HG03135 (cell line): ENCODE measurements at regions not wholly inside any gene's neighbourhood (a gene's known extent, or its start where the extent isn't known, plus 50 kb on each side); places are given as distances from the start of the nearest gene placed in this dataset.

ENCODE experiments used
- ATAC-seq: cut with Tn5 transposase; IDR thresholded peaks from one replicate; pipeline ENCODE4 v1.9.1; 2021; ENCODE audit warnings: mild to moderate bottlenecking, moderate library complexity; ENCODE audit not compliant: unreplicated experiment

DNA sequence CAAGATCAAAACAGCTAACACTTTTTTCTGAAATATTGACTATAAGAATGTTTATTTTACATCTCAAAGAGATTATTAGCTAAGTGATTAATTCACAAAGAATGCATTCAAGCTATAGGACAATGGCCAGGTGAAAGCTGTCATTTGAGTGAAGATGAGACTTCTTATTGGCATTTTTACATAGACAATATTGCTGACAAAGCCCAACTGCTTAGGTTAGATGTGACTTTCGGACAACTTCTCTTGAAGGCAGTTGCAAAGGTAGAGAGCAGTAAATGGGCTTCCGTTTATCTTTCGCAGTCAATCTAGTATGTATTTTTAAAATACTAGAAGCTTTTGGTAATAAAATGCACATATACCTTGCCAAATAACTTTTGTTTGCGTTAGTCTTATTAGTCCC, 1041.3 kb downstream of the AMY1C start:
- ATAC-seq = no peak

DNA sequence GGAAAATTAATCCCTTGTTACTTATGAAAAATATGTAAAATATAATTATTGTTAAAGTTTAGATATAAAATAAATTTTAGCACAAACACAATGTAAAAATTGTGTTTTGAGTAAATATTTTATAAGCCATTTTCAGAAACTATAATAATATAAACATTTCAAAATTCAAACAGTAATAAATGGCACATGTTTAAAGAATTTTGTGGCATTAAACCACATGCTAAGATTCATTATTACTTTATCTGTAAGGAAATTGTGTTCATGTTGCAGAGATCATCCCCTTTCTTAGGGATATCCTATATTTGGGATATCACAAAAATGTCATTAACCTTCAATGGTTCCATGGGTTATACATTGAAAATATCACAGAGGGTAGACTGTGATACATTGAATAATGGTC, 1044.3 kb downstream of the AMY1C start:
- no peak for ATAC-seq

DNA sequence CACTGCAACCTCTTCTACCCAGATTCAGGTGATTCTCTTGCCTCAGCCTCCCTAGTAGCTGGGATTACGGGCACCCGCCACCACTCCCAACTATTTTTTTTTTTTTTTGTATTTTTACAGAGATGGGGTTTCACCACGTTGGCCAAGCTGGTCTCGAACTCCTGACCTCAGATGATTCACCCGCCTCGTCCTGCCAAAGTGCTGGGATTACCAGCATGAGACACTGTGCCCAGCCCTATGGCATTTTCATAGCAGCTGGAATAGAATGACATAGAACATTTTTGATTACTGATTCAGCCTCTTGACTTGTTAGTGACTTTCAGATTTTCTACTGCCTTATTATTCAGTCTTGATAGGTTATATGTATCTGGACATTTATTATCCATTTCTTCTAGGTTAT, 1046.2 kb downstream of the AMY1C start:
- no peak for ATAC-seq

DNA sequence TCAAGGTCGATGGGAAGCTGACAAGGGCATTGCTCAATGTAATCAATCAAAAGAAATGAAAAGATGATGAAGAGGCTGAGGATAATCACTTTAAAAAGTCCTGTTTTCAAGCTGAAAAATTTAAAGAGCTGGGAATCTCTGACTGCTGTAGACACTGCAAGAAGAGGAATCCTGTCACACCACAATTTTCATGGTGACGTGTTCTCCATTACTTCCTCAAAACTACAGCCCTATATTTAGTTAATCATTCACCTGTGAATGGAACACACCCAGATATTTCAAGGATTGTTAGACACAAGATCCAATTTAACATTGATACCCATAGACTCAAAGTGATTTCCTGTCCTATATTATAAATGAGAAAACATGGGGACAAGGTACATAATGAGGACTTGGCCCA, 1048.3 kb downstream of the AMY1C start:
- no peak for ATAC-seq

DNA sequence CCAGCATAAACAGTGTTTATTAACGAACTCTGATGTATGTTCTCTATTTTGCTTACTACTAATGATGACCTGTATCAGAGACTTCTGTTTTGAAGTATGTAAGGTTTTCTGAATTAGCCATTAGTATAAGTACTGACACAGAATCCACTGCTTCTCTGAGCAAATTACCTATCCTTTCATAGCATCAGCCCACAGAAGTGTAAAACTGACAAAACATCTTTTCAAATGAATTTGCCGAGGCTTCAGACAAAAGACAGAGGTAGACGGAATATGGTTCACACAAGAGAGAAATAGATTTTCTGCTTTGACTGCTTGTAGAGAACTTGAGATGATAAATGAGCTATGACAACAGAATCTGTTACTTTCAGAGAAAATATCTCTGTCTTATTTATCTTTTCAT, 1051.6 kb downstream of the AMY1C start:
- ATAC-seq = no peak

DNA sequence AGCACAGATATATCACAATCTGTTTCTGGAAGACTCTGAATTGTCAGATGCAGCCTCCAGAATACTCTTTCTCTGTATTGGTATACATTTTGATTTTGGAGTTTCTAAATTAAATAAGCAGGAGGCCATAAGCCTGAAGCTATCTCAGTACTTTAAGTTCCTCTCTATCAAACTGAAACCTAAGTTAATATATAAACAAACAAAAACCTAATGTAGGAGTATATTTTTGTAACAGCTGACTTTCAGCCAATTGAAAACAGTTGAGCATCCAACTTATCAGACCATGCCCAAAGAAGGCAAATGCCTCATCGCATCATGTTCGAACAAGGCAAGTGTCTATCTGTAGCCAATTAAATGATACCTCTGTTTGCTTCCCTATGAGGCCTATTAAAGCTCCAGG, 1054.4 kb downstream of the AMY1C start:
- no peak for ATAC-seq

DNA sequence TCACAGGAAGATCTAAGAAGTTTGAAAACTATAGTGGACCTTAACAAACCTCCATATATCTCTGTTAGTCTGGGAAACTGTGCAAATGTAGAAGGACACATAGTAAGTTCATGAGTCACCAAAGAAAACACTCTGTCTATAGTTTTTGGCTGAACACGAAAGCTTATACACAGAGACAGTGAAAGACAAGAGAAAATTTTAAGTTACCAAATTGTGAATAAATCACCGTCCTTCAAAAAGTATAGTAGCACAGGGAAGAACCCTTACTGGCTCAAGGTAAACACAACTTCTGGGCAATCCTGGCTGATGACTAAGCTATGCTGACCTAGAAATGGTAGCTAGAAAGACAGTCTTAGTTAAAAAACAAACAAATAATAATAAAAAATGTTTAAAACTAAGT, 1057.9 kb downstream of the AMY1C start:
- ATAC-seq = no peak

DNA sequence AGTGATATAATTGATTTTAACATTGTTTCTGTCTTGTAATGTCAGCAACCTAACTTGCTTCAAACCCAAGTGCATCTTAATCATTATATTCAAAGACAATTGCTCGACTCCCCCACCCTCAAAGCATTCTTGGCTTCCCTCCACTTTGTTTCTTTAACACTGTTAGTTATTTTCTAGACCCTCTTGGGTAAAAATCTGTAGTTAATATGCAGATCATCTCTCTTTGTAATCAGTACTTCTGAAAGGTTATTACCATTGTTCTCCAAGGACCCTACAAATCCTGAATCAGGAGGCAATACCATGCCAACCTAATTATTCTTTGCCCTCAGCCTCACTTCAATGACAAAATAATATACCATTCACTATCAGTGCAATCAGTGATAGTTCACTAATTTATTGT, 1075.7 kb downstream of the AMY1C start:
- no peak for ATAC-seq

DNA sequence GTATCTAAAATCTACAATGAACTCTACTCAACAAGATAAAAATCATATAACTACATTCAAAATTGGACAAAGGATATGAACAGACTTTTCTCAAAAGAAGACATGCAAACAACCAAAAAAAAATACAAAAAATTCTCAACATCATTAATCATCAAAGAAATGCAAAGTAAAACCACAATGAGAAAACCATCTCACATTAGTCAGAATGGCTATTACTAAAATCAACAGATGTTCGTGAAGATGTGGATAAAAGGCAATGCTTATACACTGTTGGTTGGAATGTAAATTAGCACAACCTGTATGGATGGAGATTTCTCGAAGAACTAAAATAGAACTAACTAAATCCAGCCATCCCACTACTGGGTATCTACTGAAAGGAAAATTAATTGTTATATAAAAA, 1080.8 kb downstream of the AMY1C start:
- no peak for ATAC-seq

DNA sequence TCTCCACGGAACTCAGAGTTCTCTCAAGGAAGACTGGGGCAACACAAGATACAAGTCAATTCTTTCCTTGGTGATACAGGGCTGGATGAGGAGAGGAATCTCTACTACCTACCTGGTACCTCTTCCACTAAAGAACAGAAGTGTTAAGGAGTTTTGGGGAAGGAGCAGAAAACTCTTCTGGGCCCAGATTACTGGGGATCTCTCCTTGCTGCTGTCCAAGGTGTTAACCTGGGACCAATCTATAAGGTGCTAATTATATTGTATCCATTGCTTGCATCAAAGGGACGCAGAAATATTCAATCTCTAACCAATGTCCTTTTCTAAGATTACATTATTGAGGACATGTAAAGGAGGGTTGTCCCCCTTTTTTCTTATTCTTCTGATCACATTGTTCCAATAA, 1102.5 kb downstream of the AMY1C start:
- no peak for ATAC-seq

DNA sequence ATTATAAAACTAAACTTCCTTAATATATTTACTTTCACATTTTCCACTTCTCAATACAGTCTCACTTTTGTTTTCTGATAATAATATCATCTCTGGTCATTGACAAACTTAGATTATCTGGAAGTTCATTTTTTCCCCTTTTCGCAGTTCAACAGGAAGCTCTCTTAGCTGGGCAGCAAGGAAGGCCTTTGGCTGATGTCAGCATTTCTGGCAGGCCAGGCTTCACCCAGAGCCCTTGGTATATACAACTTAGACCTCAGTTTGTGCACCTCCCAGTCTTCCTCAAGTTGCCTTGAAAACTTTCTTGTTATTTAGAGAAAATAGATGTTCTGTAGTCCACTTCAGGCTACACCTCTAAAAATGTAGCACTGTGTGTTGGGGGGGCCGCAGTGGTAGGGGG, 1103.6 kb downstream of the AMY1C start:
- no peak for ATAC-seq

DNA sequence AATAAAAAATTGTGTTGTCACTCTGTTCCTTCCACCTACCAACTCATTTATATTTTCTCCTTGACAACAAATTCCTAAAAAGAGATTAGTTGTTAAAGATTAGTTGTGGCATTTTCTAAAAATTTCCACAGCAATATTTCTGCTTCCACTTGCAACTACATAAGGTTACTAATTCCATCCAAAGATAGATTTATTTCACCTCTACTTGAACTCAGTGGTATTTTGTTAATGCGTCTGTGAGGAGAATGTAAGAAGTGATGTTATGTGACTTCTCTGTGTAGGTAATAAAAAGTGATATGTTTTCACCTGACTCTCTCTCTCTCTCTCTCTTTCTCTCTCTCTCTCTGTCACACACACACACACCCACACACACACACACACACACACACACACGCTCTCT, 1104.8 kb downstream of the AMY1C start:
- ATAC-seq = no peak

DNA sequence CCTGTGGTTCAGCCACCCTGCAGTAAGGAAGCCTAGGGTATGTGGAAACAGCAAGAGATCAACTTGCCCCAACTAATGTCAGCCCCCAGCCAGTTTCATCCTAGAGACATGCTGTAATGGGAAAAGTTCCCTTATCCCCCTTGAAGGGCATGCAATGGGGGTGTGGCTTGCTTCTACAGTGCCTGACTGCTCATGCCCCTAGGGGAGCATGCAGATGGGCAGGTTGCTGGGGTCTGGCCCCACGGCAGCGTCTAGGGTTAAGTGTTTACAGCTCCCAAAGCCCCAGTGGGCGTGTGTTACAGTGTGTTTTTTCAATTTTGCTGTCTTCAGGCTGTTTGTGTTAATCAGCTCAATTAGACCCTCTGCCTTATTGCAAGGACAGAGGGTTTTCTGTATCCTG, 1105.9 kb downstream of the AMY1C start:
- ATAC-seq = no peak

DNA sequence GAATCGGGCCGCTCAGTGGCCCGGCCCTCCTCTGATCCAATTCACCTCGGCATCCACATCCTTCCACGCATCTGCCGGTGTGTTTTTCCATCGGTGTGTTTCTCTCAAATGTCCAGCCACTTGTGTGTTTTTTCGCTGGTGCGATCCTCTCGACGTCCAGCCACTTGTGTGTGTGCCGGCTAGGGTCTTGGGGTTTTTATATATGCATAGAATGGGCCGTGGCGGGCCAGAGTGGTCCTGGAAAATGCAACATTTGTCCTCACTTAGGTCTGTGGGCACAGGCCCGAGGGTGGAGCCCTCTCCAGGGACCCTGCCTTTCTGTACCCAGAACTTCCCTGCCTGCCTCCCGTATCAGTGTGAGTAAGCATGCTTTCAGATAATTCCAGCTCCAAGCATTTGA, 1106.4 kb downstream of the AMY1C start:
- no peak for ATAC-seq

DNA sequence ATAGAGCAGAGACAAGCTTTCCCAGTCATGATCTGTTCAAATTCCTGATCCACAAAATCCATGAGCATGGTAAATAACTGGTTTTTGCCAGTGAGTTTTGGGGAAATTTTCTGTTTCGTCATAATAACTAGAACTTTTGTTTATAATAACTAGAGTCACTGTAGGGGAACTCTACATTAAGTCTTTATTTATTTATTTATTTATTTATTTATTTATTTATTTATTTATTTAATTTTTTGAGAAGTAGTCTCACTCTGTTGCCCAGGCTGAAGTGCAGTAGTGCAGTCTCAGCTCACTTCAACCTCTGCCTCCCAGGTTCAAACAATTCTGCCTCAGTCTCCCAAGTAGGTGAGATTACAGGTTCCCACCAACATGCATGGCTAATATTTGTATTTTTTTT, 1106.8 kb downstream of the AMY1C start:
- ATAC-seq = no peak

DNA sequence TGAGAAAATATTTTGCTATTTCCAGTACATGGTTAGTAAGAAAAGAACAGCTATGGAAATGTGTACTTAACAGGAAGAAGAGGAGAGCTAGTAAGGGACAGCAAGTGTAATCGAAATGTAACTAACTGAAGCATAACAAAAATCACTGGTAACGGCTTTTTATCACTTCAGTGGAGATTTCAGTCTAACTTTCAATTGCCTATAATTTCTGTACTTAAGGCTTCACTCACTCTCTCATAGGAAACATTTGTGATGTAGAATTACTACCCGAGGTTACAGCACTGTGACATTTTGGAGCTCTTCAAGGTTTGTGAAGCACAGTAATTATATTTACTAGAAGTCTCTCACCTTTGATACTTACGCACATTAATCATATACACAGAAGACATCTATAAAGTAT, 1119.1 kb downstream of the AMY1C start:
- no peak for ATAC-seq

DNA sequence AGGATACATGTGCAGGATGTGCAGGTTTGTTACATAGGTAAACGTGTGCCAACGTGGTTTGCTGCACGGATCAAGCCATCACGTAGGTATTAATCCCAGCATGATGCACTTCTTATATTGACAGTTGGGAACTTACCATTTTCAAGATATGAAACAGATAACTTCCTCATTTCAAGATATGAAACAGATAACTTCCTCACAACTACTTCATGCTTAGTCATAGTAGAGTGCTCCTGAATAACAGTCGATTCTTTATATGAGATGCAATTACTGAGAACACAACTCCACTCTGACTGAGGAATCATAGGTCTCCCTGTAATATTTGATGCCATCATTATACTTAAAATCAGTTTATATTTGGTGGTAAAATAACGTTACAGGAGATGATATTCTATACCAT, 1124.3 kb downstream of the AMY1C start:
- ATAC-seq = no peak

DNA sequence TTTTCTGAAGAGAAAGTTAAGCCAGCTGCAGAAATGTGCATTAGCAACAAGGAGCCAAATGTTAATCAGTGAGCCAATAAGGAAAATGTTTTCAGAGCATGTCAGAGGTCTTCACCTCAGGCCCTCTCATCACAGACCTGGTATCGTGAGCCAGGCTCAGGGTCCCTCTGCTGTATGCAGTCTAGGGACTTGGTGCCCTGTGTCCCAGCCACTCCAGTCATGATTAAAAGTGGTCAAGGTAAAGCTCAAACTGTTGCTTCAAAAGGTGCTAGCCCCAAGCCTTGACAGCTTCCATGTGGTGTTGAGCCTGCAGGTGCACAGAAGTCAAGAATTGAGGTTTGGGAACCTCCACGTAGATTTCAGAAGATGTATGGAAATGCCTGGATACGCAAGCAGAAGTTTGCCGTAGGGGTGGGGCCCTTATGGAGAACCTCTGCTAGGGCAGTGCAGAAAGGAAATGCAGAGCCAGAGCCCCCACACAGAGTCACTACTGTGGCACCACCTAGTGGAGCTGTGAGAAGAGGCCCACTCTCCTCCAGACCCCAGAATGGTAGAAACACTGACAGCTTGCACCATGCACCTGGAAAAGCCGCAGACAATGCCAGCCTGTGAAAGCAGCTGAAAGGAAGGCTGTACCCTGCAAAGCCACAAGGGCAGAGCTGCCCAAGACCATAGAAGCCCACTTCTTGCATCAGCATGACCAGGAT, 1128.7 kb downstream of the AMY1C start:
- no peak for ATAC-seq

DNA sequence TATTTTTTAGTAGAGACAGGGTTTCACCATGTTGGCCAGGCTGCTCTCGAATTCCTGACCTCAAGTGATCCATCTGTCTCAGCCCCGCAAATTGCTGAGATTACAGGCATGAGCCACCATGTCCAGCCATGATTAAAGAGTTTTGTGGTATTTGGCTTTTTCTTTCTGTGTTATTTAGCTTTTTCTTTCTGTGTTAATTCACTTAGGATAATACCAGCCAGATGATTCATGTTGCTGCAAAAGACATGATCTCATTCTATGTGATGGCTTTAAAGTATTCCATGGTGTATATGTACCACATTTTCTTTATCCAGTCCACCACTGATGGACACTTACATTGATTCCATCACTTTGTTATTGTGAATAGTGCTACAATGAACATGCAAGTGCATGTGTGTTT, 1135.2 kb downstream of the AMY1C start:
- ATAC-seq = no peak

DNA sequence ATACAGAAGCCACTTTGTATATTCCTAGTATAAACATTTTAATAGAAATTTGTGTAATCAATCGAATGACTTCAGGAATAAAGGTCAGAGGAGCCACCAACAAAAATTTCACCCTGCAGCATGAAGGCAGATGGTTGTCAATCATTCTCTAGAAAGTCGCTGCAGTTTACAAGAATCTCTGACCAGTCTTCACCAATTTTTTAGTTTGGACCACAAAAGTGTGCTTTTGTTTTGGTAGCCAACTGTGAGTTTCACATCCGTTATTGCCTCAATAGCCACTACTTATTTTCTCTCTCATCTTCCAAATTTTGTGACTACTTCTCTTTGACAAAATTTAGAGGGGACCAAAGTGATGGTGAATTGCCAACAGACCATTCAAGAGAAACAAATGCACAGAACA, 1155.6 kb downstream of the AMY1C start:
- no peak for ATAC-seq

DNA sequence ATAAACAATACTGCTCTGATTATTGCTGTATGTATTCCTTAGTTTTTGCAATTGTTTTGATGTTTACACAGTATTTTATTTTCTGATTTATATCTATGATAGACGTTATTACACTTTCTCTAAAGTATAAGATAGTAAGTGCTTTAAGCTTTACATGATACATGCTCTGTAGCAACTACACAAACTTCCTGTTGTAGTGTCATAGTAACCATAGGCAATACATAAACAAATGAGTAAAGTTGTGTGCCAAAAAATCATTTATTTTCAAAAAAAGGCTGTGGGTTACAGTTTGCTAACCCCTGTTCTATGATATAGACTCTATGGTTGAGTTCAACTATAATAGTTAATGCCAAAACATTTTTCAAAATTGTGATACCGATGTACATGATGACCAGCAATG, 1156.4 kb downstream of the AMY1C start:
- ATAC-seq = no peak

DNA sequence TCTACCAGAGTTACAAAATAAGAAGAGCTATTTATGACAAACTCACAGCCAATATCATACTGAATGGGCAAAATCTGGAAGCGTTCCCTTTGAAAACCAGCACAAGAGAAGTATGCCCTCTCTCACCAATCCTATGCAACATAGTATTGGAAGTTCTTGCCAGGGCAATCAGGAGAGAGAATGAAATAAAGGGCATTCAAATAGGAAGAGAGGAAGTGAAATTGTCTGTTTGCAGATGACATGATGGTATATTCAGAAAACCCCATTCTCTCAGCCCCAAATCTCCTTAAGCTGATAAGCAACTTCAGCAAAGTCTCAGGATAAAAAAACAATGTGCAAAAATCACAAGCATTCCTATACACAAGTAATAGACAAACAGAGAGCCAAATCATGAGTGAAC, 1169.5 kb downstream of the AMY1C start:
- ATAC-seq = no peak

DNA sequence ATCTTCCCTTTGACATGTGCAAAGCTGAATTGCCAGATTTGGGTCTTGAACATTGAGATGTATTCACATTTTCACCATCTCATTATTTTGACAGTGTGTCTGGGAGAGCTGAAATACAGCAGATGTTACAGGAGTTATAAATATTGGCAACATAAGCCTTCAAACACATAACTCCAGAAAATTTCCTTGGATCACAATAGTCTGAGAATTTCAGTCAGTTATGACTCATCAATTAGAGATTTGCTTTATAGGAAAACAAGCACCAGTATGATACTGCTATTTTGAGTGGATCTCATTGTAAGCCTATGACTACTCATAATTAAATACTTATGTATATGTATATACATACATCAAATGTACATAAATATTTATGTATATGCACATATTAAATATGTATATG, 1171.8 kb downstream of the AMY1C start:
- ATAC-seq = no peak

DNA sequence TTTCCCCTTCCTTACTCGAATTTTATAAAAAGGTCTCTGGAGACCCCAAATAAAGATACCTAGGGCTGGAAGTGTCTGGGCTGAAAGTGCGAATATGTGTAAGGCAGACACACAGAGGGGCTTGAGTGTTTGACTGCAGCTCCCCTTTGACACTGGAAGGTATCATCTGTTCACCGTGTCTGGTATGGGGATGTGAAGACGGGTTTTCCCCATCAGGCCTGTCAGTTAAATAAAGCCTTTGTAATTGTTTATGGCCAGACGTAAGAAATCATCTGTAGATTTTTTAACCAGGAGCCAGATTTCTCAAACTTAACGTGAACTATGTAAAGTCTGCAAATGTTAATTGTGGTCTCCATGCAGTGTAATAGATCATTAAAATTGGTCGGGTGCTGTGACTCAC, 1173.4 kb downstream of the AMY1C start:
- ATAC-seq = no peak
